Nephron (organoid): ENCODE measurements at regions not wholly inside any gene's neighbourhood (a gene's known extent, or its start where the extent isn't known, plus 50 kb on each side); places are given as distances from the start of the nearest gene placed in this dataset.

Source experiments
- H3K27ac Mint-ChIP-seq, 3 experiments: 2 replicates each; pipeline ENCODE4 v1.8.0; 2020; ENCODE audit warnings: mixed read lengths in 3 of 3, mild to moderate bottlenecking in 2 of 3, moderate library complexity in 1 of 3
- H3K27me3 Mint-ChIP-seq: 2 replicates; pipeline ENCODE4 v1.8.0; 2021; ENCODE audit warnings: low read depth, mild to moderate bottlenecking, moderate library complexity, mixed read lengths
- H3K36me3 Mint-ChIP-seq: 2 replicates; pipeline ENCODE4 v1.8.0; 2020; ENCODE audit warnings: low read depth, mixed read lengths
- H3K4me1 Mint-ChIP-seq: 2 replicates; pipeline ENCODE4 v1.8.0; 2020; ENCODE audit warnings: mixed read lengths
- H3K4me3 Mint-ChIP-seq, 3 experiments: 2 replicates each; pipeline ENCODE4 v1.8.0; 2020; ENCODE audit warnings: mild to moderate bottlenecking in 3 of 3, mixed read lengths in 3 of 3, moderate library complexity in 2 of 3
- H3K9me3 Mint-ChIP-seq: 2 replicates; pipeline ENCODE4 v1.8.0; 2020; ENCODE audit warnings: mixed read lengths
- CTCF ChIP-seq, 3 experiments: fragments of 200-600 bp; sonication (generic); IDR thresholded peaks; one replicate each; pipeline ENCODE4 v1.5.0; 2021; ENCODE audit warnings: antibody characterized with exemption in 3 of 3; ENCODE audit not compliant: unreplicated experiment in 3 of 3

GRCh38 chr14:53741479-53742232 lies 215.0 kb downstream of the BMP4 start:
- Mint-ChIP-seq H3K4me3 (no peak overlapping the region), H3K4me1 (peaks cover 19% of the 10 kb centered on the region), H3K36me3 (no peaks in the 10 kb centered on the region), H3K9me3 (no peaks in the 10 kb centered on the region), H3K27me3 (peaks cover 1% of the 10 kb centered on the region), H3K27ac (peak overlapping the region in 2 of 3 experiments; percentile 19 to 41)
- TF ChIP-seq CTCF (IDR thresholded peaks at IDR 0.05; ENCODE audit: unreplicated experiment in 3 of 3), result no peak

- Mint-ChIP-seq H3K9me3 (no peaks in the 10 kb centered on the region), H3K36me3 (no peaks in the 10 kb centered on the region), H3K4me1 (peaks cover 19% of the 10 kb centered on the region), H3K4me3 (no peak overlapping the region), H3K27me3 (no peaks in the 10 kb centered on the region), H3K27ac (no peak overlapping the region)
- TF ChIP-seq CTCF (IDR thresholded peaks at IDR 0.05; ENCODE audit: unreplicated experiment in 3 of 3), result no peak
These were observed 216.1 kb downstream of the BMP4 start for GRCh38 chr14:53740570-53740969.

GRCh38 chr14:53735916-53736315 lies 220.7 kb downstream of the BMP4 start:
- Mint-ChIP-seq H3K27ac (no peak overlapping the region), H3K4me3 (no peak overlapping the region)

GRCh38 chr14:53723221-53723620 lies 233.4 kb downstream of the BMP4 start:
- peaks cover 30% of the 10 kb centered on the region for H3K9me3 Mint-ChIP-seq
- peaks cover 21% of the 10 kb centered on the region for H3K36me3 Mint-ChIP-seq
- H3K4me1 Mint-ChIP-seq, result no peaks in the 10 kb centered on the region
- peaks cover 6% of the 10 kb centered on the region for H3K27me3 Mint-ChIP-seq
- TF ChIP-seq CTCF (IDR thresholded peaks at IDR 0.05; ENCODE audit: unreplicated experiment in 3 of 3), result no peak
- H3K27ac Mint-ChIP-seq, result no peak overlapping the region
- no peak overlapping the region for H3K4me3 Mint-ChIP-seq

More at GRCh38 chr14:53735916-53736315, 220.7 kb downstream of the BMP4 start:
- Mint-ChIP-seq H3K9me3 (peaks cover 4% of the 10 kb centered on the region), H3K4me1 (no peaks in the 10 kb centered on the region), H3K27me3 (no peaks in the 10 kb centered on the region), H3K36me3 (no peaks in the 10 kb centered on the region)
- no peak for TF ChIP-seq CTCF (IDR thresholded peaks at IDR 0.05; ENCODE audit: unreplicated experiment in 3 of 3)

GRCh38 chr14:53719536-53719935 lies 237.1 kb downstream of the BMP4 start:
- H3K27me3 Mint-ChIP-seq, result peaks cover 6% of the 10 kb centered on the region
- H3K4me3 Mint-ChIP-seq, result no peak overlapping the region
- peaks cover 14% of the 10 kb centered on the region for H3K4me1 Mint-ChIP-seq
- H3K27ac Mint-ChIP-seq, result no peak overlapping the region
- H3K36me3 Mint-ChIP-seq, result peaks cover 21% of the 10 kb centered on the region
- no peak for TF ChIP-seq CTCF (IDR thresholded peaks at IDR 0.05; ENCODE audit: unreplicated experiment in 3 of 3)
- peaks cover 30% of the 10 kb centered on the region for H3K9me3 Mint-ChIP-seq

- peak overlapping the region in 1 of 3 experiments; percentile 39 for H3K27ac Mint-ChIP-seq
- peaks cover 18% of the 10 kb centered on the region for H3K9me3 Mint-ChIP-seq
- peaks cover 17% of the 10 kb centered on the region for H3K4me1 Mint-ChIP-seq
- no peak overlapping the region for H3K4me3 Mint-ChIP-seq
- peaks cover 6% of the 10 kb centered on the region for H3K27me3 Mint-ChIP-seq
- peaks cover 12% of the 10 kb centered on the region for H3K36me3 Mint-ChIP-seq
- TF ChIP-seq CTCF (IDR thresholded peaks at IDR 0.05; ENCODE audit: unreplicated experiment in 3 of 3), result no peak
These were observed 240.0 kb downstream of the BMP4 start for GRCh38 chr14:53716578-53716977.
